ENCODE measurements at regions not wholly inside any gene's neighbourhood (a gene's known extent, or its start where the extent isn't known, plus 50 kb on each side); places are given as distances from the start of the nearest gene placed in this dataset.
A peak's percentile ranks its signal among the peaks of the same experiment; 100 is the strongest.

- peaks cover 2% of the 10 kb centered on the region for H3K27me3 Mint-ChIP-seq
- ChIA-PET POLR2A (no interaction called here), CTCF (no interaction called here)
- H3K9me3 Mint-ChIP-seq, result peaks cover 21% of the 10 kb centered on the region
- no peak overlapping the region for H3K27ac Mint-ChIP-seq
- peaks cover 2% of the 10 kb centered on the region for H3K36me3 Mint-ChIP-seq (ENCODE audit: low read depth)
- intact Hi-C loops (cut with micrococcal nuclease), result no loop called here
- no peak for ATAC-seq (ENCODE audit: low read depth)
- H3K4me3 Mint-ChIP-seq, result no peak overlapping the region
- no peak for DNase-seq
- TF ChIP-seq, protein P1, sequence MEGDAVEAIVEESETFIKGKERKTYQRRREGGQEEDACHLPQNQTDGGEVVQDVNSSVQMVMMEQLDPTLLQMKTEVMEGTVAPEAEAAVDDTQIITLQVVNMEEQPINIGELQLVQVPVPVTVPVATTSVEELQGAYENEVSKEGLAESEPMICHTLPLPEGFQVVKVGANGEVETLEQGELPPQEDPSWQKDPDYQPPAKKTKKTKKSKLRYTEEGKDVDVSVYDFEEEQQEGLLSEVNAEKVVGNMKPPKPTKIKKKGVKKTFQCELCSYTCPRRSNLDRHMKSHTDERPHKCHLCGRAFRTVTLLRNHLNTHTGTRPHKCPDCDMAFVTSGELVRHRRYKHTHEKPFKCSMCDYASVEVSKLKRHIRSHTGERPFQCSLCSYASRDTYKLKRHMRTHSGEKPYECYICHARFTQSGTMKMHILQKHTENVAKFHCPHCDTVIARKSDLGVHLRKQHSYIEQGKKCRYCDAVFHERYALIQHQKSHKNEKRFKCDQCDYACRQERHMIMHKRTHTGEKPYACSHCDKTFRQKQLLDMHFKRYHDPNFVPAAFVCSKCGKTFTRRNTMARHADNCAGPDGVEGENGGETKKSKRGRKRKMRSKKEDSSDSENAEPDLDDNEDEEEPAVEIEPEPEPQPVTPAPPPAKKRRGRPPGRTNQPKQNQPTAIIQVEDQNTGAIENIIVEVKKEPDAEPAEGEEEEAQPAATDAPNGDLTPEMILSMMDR (IDR thresholded peaks at IDR 0.05), result no peak
- H3K4me1 Mint-ChIP-seq, result no peaks in the 10 kb centered on the region
Measured at GRCh38 chr3:17954801-17955200, 212.4 kb upstream of the TBC1D5 start.

DNA sequence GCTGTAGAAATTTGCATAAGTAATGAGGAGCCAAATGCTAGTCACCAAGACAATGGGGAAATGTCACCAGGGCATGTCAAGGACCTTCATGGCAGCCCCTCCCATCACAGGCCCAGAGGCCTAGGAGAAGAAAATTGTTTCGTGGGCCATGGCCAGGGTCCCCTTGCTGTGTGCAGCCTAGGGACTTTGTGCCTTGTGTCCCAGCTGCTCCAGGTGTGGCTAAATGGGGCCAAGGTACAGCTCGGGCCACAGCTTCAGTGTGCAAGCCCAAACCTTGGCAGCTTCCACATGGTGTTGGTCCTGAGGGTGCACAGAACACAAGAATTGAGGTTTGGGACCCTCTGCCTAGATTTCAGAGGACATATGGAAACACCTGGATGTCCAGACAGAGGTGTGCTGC is 208.8 kb upstream of the TBC1D5 start:
- H3K27me3 Mint-ChIP-seq, result peaks cover 10% of the 10 kb centered on the region
- DNase-seq, result no peak
- CTCF ChIA-PET, result no interaction called here
- POLR2A ChIA-PET, result no interaction called here
- peaks cover 23% of the 10 kb centered on the region for H3K9me3 Mint-ChIP-seq
- no peak overlapping the region for H3K4me3 Mint-ChIP-seq
- no peak for ATAC-seq (ENCODE audit: low read depth)
- TF ChIP-seq, protein P1 (IDR thresholded peaks at IDR 0.05), result no peak
- peaks cover 2% of the 10 kb centered on the region for H3K36me3 Mint-ChIP-seq (ENCODE audit: low read depth)
- H3K4me1 Mint-ChIP-seq, result peaks cover 5% of the 10 kb centered on the region
- intact Hi-C loops (cut with micrococcal nuclease), result no loop called here
- no peak overlapping the region for H3K27ac Mint-ChIP-seq

- Mint-ChIP-seq H3K4me1 (peaks cover 5% of the 10 kb centered on the region), H3K27ac (peak overlapping the region; percentile 13), H3K27me3 (peaks cover 15% of the 10 kb centered on the region), H3K9me3 (peaks cover 23% of the 10 kb centered on the region), H3K36me3 (ENCODE audit: low read depth) (peaks cover 2% of the 10 kb centered on the region), H3K4me3 (no peak overlapping the region)
- ChIA-PET CTCF (no interaction called here), POLR2A (no interaction called here)
- no peak for ATAC-seq (ENCODE audit: low read depth)
- intact Hi-C loops (cut with micrococcal nuclease), result no loop called here
- TF ChIP-seq, protein P1 (IDR thresholded peaks at IDR 0.05), result no peak
- DNase-seq, result no peak
Measured at GRCh38 chr3:17949101-17949500, 206.7 kb upstream of the TBC1D5 start.

DNA sequence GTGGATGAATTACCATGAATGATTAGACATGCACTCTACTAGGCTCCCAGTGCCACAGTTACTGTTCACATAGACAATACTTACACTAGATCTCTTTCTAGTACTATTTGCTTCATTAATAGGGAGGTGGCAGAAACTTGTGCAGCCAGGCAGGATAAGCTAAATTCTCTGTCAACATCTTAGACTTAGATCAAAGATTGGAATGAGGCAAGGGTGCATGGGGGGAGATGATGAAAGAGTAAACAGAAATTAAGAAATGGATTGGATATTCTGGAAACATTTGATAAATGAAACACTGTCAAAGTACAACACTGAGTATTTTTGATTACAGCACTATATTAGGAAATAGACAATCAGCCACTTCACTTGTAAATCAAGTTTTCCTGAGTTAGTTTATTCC is 205.4 kb upstream of the TBC1D5 start:
- TF ChIP-seq, protein P1 (IDR thresholded peaks at IDR 0.05), result no peak
- H3K9me3 Mint-ChIP-seq, result peaks cover 17% of the 10 kb centered on the region
- CTCF ChIA-PET, result no interaction called here
- POLR2A ChIA-PET, result no interaction called here
- DNase-seq, result no peak
- intact Hi-C loops (cut with micrococcal nuclease), result no loop called here
- no peak for ATAC-seq (ENCODE audit: low read depth)
- peaks cover 5% of the 10 kb centered on the region for H3K4me1 Mint-ChIP-seq
- no peak overlapping the region for H3K4me3 Mint-ChIP-seq
- peaks cover 20% of the 10 kb centered on the region for H3K27me3 Mint-ChIP-seq
- no peak overlapping the region for H3K27ac Mint-ChIP-seq
- H3K36me3 Mint-ChIP-seq (ENCODE audit: low read depth), result peaks cover 2% of the 10 kb centered on the region

GRCh38 chr3:17946619-17947018 is 204.2 kb upstream of the TBC1D5 start:
- H3K36me3 Mint-ChIP-seq (ENCODE audit: low read depth), result peaks cover 2% of the 10 kb centered on the region
- ChIA-PET CTCF (no interaction called here), POLR2A (no interaction called here)
- H3K27ac Mint-ChIP-seq, result no peak overlapping the region
- ATAC-seq (ENCODE audit: low read depth) (no peak), DNase-seq (no peak)
- TF ChIP-seq, protein P1 (IDR thresholded peaks at IDR 0.05), result no peak
- intact Hi-C loops (cut with micrococcal nuclease), result no loop called here
- H3K9me3 Mint-ChIP-seq, result peaks cover 9% of the 10 kb centered on the region
- H3K4me1 Mint-ChIP-seq, result peaks cover 5% of the 10 kb centered on the region
- peaks cover 21% of the 10 kb centered on the region for H3K27me3 Mint-ChIP-seq
- no peak overlapping the region for H3K4me3 Mint-ChIP-seq
